Liver (tissue), 3 donors: ENCODE measurements at regions not wholly inside any gene's neighbourhood (a gene's known extent, or its start where the extent isn't known, plus 50 kb on each side); places are given as distances from the start of the nearest gene placed in this dataset.

Source experiments
- TAF1 ChIP-seq: conservative IDR thresholded peaks from 2 replicates; pipeline ENCODE4 v1.6.1; 2016; ENCODE audit warnings: antibody characterized with exemption, mild to moderate bottlenecking
- TF ChIP-seq, protein P1 (sequence below): fragments of 150-350 bp; IDR thresholded peaks from 2 replicates; pipeline ENCODE4 v1.5.1; 2017; ENCODE audit warnings: improper control_type of control experiment, low read depth, low read length; ENCODE audit not compliant: missing input control
- TF ChIP-seq, protein P2 (sequence below): IDR thresholded peaks from 2 replicates; pipeline ENCODE4 v1.6.1; 2016; ENCODE audit warnings: antibody characterized with exemption
- donor health status: healthy.
- donor health status: healthy.

DNA sequence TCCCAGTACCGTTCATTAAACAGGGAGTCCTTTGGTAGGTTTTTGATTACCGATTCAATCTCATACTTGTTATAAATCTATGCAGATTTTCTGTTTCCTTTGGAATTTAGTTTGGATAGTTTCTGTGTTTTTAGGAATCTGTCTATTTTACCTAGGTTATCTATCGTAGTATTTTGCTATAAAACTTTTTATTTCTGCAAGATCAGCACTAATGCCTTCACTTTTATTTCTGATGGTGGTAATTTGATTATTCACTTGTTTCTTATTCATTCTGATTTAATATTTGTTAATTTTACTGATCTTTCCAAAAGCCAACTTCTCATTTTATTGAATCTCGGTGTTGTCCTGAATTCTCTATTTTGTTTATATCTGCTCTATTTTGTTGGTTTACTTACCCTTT lies 577.7 kb upstream of the NRG3 start:
- TF ChIP-seq, protein P1, sequence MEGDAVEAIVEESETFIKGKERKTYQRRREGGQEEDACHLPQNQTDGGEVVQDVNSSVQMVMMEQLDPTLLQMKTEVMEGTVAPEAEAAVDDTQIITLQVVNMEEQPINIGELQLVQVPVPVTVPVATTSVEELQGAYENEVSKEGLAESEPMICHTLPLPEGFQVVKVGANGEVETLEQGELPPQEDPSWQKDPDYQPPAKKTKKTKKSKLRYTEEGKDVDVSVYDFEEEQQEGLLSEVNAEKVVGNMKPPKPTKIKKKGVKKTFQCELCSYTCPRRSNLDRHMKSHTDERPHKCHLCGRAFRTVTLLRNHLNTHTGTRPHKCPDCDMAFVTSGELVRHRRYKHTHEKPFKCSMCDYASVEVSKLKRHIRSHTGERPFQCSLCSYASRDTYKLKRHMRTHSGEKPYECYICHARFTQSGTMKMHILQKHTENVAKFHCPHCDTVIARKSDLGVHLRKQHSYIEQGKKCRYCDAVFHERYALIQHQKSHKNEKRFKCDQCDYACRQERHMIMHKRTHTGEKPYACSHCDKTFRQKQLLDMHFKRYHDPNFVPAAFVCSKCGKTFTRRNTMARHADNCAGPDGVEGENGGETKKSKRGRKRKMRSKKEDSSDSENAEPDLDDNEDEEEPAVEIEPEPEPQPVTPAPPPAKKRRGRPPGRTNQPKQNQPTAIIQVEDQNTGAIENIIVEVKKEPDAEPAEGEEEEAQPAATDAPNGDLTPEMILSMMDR = no peak
- no peak for TF ChIP-seq TAF1
- TF ChIP-seq, protein P2, sequence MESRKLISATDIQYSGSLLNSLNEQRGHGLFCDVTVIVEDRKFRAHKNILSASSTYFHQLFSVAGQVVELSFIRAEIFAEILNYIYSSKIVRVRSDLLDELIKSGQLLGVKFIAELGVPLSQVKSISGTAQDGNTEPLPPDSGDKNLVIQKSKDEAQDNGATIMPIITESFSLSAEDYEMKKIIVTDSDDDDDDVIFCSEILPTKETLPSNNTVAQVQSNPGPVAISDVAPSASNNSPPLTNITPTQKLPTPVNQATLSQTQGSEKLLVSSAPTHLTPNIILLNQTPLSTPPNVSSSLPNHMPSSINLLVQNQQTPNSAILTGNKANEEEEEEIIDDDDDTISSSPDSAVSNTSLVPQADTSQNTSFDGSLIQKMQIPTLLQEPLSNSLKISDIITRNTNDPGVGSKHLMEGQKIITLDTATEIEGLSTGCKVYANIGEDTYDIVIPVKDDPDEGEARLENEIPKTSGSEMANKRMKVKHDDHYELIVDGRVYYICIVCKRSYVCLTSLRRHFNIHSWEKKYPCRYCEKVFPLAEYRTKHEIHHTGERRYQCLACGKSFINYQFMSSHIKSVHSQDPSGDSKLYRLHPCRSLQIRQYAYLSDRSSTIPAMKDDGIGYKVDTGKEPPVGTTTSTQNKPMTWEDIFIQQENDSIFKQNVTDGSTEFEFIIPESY = no peak
